Body of pancreas (tissue), 4 donors: ENCODE measurements at regions not wholly inside any gene's neighbourhood (a gene's known extent, or its start where the extent isn't known, plus 50 kb on each side); places are given as distances from the start of the nearest gene placed in this dataset.

Experiments
- CTCF ChIP-seq, 7 experiments: fragments of 450-650 bp in 4 of 7; fragments of 200-600 bp in 3 of 7; sonication (generic) in 3 of 7; IDR thresholded peaks; one replicate each; pipeline ENCODE4 v1.5.1; 2016 to 2019; ENCODE audit warnings: antibody characterized with exemption in 7 of 7
- POLR2A ChIP-seq, 3 donors: fragments of 450-650 bp; IDR thresholded peaks; one replicate each; pipeline ENCODE4 v1.6.1; 2016; ENCODE audit warnings: antibody characterized with exemption in 3 of 3, mild to moderate bottlenecking in 2 of 3

GRCh38 chr3:72126441-72127223 lies 341.7 kb upstream of the PROK2 start:
- TF ChIP-seq POLR2A (IDR thresholded peaks at IDR 0.05) (no peak), CTCF (IDR thresholded peaks at IDR 0.05) (no peak)
